WTC11 (cell line): ENCODE measurements at regions not wholly inside any gene's neighbourhood (a gene's known extent, or its start where the extent isn't known, plus 50 kb on each side); places are given as distances from the start of the nearest gene placed in this dataset.

ENCODE experiments used
- ATAC-seq: fragments of 200-7000 bp; cut with Tn5 transposase; 2 replicates; pipeline ENCODE4 v1.10.0; 2021; ENCODE audit warnings: mild to moderate bottlenecking, moderate library complexity
- CTCF ChIA-PET: fragments of 300-600 bp; sonication (Branson Sonifier 250); formaldehyde crosslinking; loops from one replicate; lab custom pipeline; 2021; ENCODE audit warnings: antibody characterized with exemption; lab: Charles Lee
- POLR2A ChIA-PET: fragments of 350-600 bp; sonication (Branson Sonifier 250); formaldehyde crosslinking; loops from one replicate; lab custom pipeline; 2021; ENCODE audit warnings: antibody characterized with exemption; lab: Charles Lee
- DNase-seq: peaks from one replicate; pipeline ENCODE4 v3.0.0; 2021; ENCODE audit warnings: low spot score
- H3K27ac Mint-ChIP-seq: 2 replicates; pipeline ENCODE4 v1.8.0; 2021; ENCODE audit warnings: mixed read lengths
- H3K27me3 Mint-ChIP-seq: 2 replicates; pipeline ENCODE4 v1.8.0; 2021; ENCODE audit warnings: low read depth, mild to moderate bottlenecking, moderate library complexity, mixed read lengths
- H3K36me3 Mint-ChIP-seq: 2 replicates; pipeline ENCODE4 v1.8.0; 2021; ENCODE audit warnings: mixed read lengths
- H3K4me1 Mint-ChIP-seq: 2 replicates; pipeline ENCODE4 v1.8.0; 2022; ENCODE audit warnings: mixed read lengths
- H3K4me3 Mint-ChIP-seq: 2 replicates; pipeline ENCODE4 v1.8.0; 2021; ENCODE audit warnings: mild to moderate bottlenecking, moderate library complexity, mixed read lengths
- H3K9me3 Mint-ChIP-seq: 2 replicates; pipeline ENCODE4 v1.8.0; 2021; ENCODE audit warnings: mixed read lengths
- CREM ChIP-seq: sonication (generic); formaldehyde crosslinking; IDR thresholded peaks from 2 replicates; pipeline ENCODE4 v1.8.1; 2022; ENCODE audit warnings: mild to moderate bottlenecking, missing genetic modification reagents, moderate library complexity
- ETV6 ChIP-seq: sonication (generic); formaldehyde crosslinking; IDR thresholded peaks from 2 replicates; pipeline ENCODE4 v1.8.1; 2022; ENCODE audit warnings: mild to moderate bottlenecking, missing genetic modification reagents
- JUN ChIP-seq: sonication (generic); formaldehyde crosslinking; IDR thresholded peaks from 2 replicates; pipeline ENCODE4 v1.8.0; 2023; ENCODE audit warnings: mild to moderate bottlenecking, missing genetic modification reagents
- NFE2L1 ChIP-seq: sonication (generic); formaldehyde crosslinking; IDR thresholded peaks from 2 replicates; pipeline ENCODE4 v1.8.1; 2023; ENCODE audit warnings: missing genetic modification reagents
- SMAD4 ChIP-seq: sonication (generic); formaldehyde crosslinking; IDR thresholded peaks from 2 replicates; pipeline ENCODE4 v1.8.0; 2022; ENCODE audit warnings: mild to moderate bottlenecking, missing genetic modification reagents
- TP53 ChIP-seq: sonication (generic); formaldehyde crosslinking; IDR thresholded peaks from 2 replicates; pipeline ENCODE4 v1.8.1; 2023; ENCODE audit warnings: mild to moderate bottlenecking, missing genetic modification reagents
- ZNF396 ChIP-seq: fragments of 250-450 bp; sonication (Bioruptor Pico); IDR thresholded peaks from 2 replicates; pipeline ENCODE4 v1.8.0; 2021; ENCODE audit warnings: mild to moderate bottlenecking, moderate library complexity, borderline replicate concordance
- ZNF416 ChIP-seq: fragments of 250-450 bp; sonication (Bioruptor Pico); IDR thresholded peaks from 2 replicates; pipeline ENCODE4 v1.9.0; 2021; ENCODE audit warnings: mild to moderate bottlenecking, inconsistent platforms
- ZNF671 ChIP-seq: fragments of 250-450 bp; sonication (Bioruptor Pico); IDR thresholded peaks from 2 replicates; pipeline ENCODE4 v1.8.0; 2021; ENCODE audit warnings: mild to moderate bottlenecking
- TF ChIP-seq, protein P1 (sequence below): fragments of 250-450 bp; sonication (Bioruptor Pico); IDR thresholded peaks from 2 replicates; pipeline ENCODE4 v1.9.0; 2021; ENCODE audit warnings: mild to moderate bottlenecking
- TF ChIP-seq, protein P2 (sequence below): sonication (generic); formaldehyde crosslinking; IDR thresholded peaks from 2 replicates; pipeline ENCODE4 v1.8.0; 2023; ENCODE audit warnings: missing genetic modification reagents, mild to moderate bottlenecking, borderline replicate concordance
- TF ChIP-seq, protein P3 (sequence below): sonication (generic); formaldehyde crosslinking; IDR thresholded peaks from 2 replicates; pipeline ENCODE4 v1.8.0; 2023; ENCODE audit warnings: mild to moderate bottlenecking, missing genetic modification reagents
- TF ChIP-seq, protein P4 (sequence below): sonication (generic); formaldehyde crosslinking; IDR thresholded peaks from 2 replicates; pipeline ENCODE4 v1.8.1; 2023; ENCODE audit warnings: mild to moderate bottlenecking, missing genetic modification reagents, borderline replicate concordance
- TF ChIP-seq, protein P5 (sequence below): sonication (generic); formaldehyde crosslinking; IDR thresholded peaks from 2 replicates; pipeline ENCODE4 v1.8.1; 2023; ENCODE audit warnings: mild to moderate bottlenecking, missing genetic modification reagents, moderate library complexity
- TF ChIP-seq, protein P6 (sequence below): sonication (generic); formaldehyde crosslinking; IDR thresholded peaks from 2 replicates; pipeline ENCODE4 v1.8.0; 2022; ENCODE audit warnings: mild to moderate bottlenecking, missing genetic modification reagents
- TF ChIP-seq, protein P7 (sequence below): fragments of 250-450 bp; sonication (Bioruptor Pico); IDR thresholded peaks from 2 replicates; pipeline ENCODE4 v1.8.0; 2021; ENCODE audit warnings: mild to moderate bottlenecking

DNA sequence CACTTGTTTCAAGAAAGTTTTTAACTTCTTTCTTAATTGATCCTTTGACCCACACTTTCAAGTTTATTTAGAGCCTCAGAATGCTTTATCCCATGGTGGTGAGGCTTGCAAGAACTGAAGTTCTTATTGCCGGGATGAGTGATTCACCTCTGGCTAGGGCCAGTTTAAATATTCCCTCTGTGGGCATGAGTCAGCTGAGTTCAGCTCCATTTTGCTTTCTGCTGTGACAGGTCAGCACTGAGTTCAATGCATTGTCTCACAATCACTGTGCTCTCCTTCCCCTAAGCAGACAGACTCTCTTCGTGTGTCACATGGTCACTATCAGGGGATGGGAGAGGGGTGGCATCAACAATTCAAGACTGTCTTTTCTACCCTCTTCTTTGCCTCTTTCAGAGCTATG is 514.6 kb upstream of the FBXO33 start (continued):
- TF ChIP-seq, protein P1, sequence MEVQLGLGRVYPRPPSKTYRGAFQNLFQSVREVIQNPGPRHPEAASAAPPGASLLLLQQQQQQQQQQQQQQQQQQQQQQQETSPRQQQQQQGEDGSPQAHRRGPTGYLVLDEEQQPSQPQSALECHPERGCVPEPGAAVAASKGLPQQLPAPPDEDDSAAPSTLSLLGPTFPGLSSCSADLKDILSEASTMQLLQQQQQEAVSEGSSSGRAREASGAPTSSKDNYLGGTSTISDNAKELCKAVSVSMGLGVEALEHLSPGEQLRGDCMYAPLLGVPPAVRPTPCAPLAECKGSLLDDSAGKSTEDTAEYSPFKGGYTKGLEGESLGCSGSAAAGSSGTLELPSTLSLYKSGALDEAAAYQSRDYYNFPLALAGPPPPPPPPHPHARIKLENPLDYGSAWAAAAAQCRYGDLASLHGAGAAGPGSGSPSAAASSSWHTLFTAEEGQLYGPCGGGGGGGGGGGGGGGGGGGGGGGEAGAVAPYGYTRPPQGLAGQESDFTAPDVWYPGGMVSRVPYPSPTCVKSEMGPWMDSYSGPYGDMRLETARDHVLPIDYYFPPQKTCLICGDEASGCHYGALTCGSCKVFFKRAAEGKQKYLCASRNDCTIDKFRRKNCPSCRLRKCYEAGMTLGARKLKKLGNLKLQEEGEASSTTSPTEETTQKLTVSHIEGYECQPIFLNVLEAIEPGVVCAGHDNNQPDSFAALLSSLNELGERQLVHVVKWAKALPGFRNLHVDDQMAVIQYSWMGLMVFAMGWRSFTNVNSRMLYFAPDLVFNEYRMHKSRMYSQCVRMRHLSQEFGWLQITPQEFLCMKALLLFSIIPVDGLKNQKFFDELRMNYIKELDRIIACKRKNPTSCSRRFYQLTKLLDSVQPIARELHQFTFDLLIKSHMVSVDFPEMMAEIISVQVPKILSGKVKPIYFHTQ (CRISPR knock-in tag) = no peak
- TF ChIP-seq JUN (CRISPR knock-in tag) (no peak), ZNF671 (no peak), SMAD4 (CRISPR knock-in tag) (no peak), NFE2L1 (CRISPR knock-in tag) (no peak), ETV6 (CRISPR knock-in tag) (no peak), TP53 (no peak), CREM (CRISPR knock-in tag) (no peak)
- TF ChIP-seq, protein P2, sequence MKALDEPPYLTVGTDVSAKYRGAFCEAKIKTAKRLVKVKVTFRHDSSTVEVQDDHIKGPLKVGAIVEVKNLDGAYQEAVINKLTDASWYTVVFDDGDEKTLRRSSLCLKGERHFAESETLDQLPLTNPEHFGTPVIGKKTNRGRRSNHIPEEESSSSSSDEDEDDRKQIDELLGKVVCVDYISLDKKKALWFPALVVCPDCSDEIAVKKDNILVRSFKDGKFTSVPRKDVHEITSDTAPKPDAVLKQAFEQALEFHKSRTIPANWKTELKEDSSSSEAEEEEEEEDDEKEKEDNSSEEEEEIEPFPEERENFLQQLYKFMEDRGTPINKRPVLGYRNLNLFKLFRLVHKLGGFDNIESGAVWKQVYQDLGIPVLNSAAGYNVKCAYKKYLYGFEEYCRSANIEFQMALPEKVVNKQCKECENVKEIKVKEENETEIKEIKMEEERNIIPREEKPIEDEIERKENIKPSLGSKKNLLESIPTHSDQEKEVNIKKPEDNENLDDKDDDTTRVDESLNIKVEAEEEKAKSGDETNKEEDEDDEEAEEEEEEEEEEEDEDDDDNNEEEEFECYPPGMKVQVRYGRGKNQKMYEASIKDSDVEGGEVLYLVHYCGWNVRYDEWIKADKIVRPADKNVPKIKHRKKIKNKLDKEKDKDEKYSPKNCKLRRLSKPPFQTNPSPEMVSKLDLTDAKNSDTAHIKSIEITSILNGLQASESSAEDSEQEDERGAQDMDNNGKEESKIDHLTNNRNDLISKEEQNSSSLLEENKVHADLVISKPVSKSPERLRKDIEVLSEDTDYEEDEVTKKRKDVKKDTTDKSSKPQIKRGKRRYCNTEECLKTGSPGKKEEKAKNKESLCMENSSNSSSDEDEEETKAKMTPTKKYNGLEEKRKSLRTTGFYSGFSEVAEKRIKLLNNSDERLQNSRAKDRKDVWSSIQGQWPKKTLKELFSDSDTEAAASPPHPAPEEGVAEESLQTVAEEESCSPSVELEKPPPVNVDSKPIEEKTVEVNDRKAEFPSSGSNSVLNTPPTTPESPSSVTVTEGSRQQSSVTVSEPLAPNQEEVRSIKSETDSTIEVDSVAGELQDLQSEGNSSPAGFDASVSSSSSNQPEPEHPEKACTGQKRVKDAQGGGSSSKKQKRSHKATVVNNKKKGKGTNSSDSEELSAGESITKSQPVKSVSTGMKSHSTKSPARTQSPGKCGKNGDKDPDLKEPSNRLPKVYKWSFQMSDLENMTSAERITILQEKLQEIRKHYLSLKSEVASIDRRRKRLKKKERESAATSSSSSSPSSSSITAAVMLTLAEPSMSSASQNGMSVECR (CRISPR knock-in tag) = no peak

DNA sequence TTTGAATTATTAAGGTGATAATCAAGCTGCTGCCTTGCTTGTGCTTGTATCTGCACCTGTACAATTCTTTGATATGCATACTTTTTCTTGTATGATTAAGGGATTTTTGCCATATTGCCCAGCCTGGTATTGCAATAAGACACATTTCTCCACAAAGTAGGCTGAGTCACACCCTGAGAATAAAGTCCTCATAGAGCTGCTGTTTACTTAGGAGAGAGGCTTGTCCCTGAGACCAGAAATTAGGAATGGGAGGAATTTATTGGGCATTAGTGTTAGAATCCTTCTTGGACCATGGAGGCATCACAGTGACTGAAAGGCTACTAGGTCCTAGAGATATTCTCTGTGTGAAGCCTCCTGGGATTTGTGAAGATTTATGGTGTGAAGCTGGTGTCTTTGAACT is 506.8 kb upstream of the FBXO33 start:
- TF ChIP-seq, protein P3, sequence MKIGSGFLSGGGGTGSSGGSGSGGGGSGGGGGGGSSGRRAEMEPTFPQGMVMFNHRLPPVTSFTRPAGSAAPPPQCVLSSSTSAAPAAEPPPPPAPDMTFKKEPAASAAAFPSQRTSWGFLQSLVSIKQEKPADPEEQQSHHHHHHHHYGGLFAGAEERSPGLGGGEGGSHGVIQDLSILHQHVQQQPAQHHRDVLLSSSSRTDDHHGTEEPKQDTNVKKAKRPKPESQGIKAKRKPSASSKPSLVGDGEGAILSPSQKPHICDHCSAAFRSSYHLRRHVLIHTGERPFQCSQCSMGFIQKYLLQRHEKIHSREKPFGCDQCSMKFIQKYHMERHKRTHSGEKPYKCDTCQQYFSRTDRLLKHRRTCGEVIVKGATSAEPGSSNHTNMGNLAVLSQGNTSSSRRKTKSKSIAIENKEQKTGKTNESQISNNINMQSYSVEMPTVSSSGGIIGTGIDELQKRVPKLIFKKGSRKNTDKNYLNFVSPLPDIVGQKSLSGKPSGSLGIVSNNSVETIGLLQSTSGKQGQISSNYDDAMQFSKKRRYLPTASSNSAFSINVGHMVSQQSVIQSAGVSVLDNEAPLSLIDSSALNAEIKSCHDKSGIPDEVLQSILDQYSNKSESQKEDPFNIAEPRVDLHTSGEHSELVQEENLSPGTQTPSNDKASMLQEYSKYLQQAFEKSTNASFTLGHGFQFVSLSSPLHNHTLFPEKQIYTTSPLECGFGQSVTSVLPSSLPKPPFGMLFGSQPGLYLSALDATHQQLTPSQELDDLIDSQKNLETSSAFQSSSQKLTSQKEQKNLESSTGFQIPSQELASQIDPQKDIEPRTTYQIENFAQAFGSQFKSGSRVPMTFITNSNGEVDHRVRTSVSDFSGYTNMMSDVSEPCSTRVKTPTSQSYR (CRISPR knock-in tag) = no peak
- TF ChIP-seq, protein P4, sequence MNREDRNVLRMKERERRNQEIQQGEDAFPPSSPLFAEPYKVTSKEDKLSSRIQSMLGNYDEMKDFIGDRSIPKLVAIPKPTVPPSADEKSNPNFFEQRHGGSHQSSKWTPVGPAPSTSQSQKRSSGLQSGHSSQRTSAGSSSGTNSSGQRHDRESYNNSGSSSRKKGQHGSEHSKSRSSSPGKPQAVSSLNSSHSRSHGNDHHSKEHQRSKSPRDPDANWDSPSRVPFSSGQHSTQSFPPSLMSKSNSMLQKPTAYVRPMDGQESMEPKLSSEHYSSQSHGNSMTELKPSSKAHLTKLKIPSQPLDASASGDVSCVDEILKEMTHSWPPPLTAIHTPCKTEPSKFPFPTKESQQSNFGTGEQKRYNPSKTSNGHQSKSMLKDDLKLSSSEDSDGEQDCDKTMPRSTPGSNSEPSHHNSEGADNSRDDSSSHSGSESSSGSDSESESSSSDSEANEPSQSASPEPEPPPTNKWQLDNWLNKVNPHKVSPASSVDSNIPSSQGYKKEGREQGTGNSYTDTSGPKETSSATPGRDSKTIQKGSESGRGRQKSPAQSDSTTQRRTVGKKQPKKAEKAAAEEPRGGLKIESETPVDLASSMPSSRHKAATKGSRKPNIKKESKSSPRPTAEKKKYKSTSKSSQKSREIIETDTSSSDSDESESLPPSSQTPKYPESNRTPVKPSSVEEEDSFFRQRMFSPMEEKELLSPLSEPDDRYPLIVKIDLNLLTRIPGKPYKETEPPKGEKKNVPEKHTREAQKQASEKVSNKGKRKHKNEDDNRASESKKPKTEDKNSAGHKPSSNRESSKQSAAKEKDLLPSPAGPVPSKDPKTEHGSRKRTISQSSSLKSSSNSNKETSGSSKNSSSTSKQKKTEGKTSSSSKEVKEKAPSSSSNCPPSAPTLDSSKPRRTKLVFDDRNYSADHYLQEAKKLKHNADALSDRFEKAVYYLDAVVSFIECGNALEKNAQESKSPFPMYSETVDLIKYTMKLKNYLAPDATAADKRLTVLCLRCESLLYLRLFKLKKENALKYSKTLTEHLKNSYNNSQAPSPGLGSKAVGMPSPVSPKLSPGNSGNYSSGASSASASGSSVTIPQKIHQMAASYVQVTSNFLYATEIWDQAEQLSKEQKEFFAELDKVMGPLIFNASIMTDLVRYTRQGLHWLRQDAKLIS (CRISPR knock-in tag) = no peak
- TF ChIP-seq, protein P5, sequence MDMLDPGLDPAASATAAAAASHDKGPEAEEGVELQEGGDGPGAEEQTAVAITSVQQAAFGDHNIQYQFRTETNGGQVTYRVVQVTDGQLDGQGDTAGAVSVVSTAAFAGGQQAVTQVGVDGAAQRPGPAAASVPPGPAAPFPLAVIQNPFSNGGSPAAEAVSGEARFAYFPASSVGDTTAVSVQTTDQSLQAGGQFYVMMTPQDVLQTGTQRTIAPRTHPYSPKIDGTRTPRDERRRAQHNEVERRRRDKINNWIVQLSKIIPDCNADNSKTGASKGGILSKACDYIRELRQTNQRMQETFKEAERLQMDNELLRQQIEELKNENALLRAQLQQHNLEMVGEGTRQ (CRISPR knock-in tag) = no peak
- TF ChIP-seq JUN (CRISPR knock-in tag) (no peak), ZNF416 (no peak), ZNF396 (CRISPR knock-in tag) (no peak)
- TF ChIP-seq, protein P6, sequence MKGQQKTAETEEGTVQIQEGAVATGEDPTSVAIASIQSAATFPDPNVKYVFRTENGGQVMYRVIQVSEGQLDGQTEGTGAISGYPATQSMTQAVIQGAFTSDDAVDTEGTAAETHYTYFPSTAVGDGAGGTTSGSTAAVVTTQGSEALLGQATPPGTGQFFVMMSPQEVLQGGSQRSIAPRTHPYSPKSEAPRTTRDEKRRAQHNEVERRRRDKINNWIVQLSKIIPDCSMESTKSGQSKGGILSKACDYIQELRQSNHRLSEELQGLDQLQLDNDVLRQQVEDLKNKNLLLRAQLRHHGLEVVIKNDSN (CRISPR knock-in tag) = no peak
- TF ChIP-seq, protein P7, sequence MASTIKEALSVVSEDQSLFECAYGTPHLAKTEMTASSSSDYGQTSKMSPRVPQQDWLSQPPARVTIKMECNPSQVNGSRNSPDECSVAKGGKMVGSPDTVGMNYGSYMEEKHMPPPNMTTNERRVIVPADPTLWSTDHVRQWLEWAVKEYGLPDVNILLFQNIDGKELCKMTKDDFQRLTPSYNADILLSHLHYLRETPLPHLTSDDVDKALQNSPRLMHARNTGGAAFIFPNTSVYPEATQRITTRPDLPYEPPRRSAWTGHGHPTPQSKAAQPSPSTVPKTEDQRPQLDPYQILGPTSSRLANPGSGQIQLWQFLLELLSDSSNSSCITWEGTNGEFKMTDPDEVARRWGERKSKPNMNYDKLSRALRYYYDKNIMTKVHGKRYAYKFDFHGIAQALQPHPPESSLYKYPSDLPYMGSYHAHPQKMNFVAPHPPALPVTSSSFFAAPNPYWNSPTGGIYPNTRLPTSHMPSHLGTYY (CRISPR knock-in tag) = no peak
- no peak for DNase-seq
- H3K27me3 Mint-ChIP-seq = no peaks in the 10 kb centered on the region
- H3K4me3 Mint-ChIP-seq = no peak overlapping the region
- peaks cover 15% of the 10 kb centered on the region for H3K4me1 Mint-ChIP-seq
- POLR2A ChIA-PET = no interaction called here
- no peaks in the 10 kb centered on the region for H3K36me3 Mint-ChIP-seq
- peak overlapping the region; percentile 23; the same call in 1 of the 2 replicates for H3K27ac Mint-ChIP-seq
- peaks cover 3% of the 10 kb centered on the region; the same call in 1 of the 2 replicates for H3K9me3 Mint-ChIP-seq
- ATAC-seq = no peak
- CTCF ChIA-PET = no interaction called here
